ENCODE measurements at regions not wholly inside any gene's neighbourhood (a gene's known extent, or its start where the extent isn't known, plus 50 kb on each side); places are given as distances from the start of the nearest gene placed in this dataset.

DNA sequence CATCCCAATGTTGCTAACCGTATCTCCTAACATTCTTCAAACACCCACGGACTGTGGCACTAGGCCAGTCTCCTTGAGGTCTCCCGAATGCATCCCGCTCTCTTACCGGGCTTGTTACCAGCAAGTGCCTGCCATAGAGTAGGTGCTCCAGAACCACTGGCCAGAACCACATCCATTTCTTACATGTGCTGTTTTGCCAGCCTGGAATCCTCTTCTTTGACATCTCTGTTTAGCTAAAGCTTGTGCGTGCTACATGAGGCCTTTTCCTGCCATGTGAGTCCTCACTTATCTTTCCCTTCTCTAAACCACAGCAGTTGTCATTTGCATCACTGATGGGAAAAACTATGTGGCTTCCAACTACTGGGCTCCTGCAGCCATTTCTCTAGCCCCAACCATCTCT is 397.4 kb downstream of the PCNX1 start:
- no peak for TF ChIP-seq EZH2 (IDR thresholded peaks at IDR 0.05; ENCODE audit: borderline replicate concordance, low read depth, low read length, severe bottlenecking)
- TF ChIP-seq, protein P1, sequence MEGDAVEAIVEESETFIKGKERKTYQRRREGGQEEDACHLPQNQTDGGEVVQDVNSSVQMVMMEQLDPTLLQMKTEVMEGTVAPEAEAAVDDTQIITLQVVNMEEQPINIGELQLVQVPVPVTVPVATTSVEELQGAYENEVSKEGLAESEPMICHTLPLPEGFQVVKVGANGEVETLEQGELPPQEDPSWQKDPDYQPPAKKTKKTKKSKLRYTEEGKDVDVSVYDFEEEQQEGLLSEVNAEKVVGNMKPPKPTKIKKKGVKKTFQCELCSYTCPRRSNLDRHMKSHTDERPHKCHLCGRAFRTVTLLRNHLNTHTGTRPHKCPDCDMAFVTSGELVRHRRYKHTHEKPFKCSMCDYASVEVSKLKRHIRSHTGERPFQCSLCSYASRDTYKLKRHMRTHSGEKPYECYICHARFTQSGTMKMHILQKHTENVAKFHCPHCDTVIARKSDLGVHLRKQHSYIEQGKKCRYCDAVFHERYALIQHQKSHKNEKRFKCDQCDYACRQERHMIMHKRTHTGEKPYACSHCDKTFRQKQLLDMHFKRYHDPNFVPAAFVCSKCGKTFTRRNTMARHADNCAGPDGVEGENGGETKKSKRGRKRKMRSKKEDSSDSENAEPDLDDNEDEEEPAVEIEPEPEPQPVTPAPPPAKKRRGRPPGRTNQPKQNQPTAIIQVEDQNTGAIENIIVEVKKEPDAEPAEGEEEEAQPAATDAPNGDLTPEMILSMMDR (IDR thresholded peaks at IDR 0.05; ENCODE audit: borderline replicate concordance, extremely low read depth, low read length, poor library complexity, severe bottlenecking), result no peak

All from DND-41 (cell line).